ENCODE measurements at regions not wholly inside any gene's neighbourhood (a gene's known extent, or its start where the extent isn't known, plus 50 kb on each side); places are given as distances from the start of the nearest gene placed in this dataset.
"Not testable (repeated sequence)": the region's sequence is repeated elsewhere in the genome, so short reads cannot be mapped to it uniquely, and the experiment has no call there.

DNA sequence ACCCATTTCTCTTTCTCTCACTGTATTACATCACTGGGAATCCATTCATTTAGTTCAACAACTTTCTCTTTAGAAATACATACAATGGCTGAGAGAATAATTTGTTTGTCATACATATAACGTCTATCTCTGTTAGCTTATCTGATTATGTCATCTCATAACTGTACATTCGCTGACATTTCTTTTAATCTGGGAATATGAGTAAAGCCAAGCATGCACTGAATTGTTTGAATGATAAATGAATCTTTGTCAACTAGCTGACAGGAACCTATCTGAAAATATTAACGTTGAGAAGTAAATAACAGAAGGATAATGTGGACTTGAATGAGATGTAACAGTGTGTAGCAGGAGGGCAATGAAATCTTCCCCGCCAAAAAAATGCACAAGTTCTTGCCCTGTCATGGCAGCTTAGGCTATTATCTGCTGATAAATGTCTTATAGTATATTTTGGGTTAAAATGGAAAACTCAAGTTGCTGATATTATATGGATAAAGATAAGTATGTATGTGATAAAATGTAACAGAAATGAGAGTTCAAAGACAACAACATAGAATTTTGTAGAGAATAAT lies 581.2 kb upstream of the ADGRB3 start:
- DNase-seq = no peak

DNA sequence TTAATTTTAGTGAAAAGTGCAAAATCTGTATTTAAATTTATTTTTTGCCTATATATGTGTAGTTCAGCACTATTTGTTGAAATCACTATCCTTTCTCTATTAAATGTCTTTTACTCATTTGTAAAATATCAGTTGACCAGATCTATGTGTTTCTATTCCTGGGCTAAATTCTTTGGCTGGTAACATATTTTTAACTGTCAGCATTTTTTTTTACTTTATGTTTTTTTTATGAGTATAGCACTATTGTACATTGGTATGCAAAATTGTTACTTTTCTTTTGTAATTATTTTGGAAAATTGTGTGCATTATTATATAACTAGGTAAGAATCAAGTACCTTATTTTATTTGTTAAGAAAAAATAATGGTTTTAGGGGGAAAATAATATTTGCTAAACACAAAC lies 582.8 kb upstream of the ADGRB3 start:
- DNase-seq = no peak

- no peak for DNase-seq
These were observed 585.5 kb upstream of the ADGRB3 start for GRCh38 chr6:68049562-68049961.

GRCh38 chr6:68046756-68047155 lies 588.3 kb upstream of the ADGRB3 start:
- DNase-seq = no peak

GRCh38 chr6:68046302-68046701 lies 588.8 kb upstream of the ADGRB3 start:
- DNase-seq = no peak

DNA sequence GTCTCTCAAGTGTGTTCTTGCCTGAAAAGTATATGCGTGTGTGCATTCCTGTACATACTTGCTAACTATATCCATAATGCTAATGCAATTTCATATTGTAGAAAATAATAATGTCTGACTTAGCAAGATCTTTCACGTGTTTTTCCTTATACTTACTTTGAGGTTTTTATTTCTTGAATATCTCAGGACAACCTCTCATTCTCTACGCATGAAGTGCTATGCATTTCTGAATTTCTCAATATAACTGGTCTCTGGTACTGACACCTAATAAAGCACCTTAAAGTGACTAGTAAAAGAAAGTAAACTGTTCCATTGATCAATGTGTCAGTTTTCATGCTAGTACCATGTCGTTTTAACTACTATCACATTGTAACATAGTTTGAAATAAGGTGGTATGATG lies 589.9 kb upstream of the ADGRB3 start:
- DNase-seq = no peak

DNA sequence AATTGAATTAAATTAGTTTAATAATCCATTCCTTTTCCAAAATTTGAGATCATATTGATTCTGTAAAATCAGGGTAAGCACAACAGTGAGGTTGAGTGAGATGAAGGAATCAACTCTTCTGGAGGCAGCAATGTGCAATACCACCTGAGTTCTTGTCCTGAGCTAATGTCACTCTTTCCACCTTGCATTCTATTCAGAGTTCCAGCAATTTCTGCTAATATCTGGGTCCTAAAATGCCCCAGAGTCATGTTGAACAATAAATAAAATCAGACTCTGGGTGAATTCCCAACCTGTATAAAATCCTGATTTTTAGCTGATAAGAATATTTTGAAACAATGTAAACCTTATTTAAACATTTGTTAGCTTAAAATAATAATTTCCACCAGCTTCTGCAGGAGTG lies 590.8 kb upstream of the ADGRB3 start:
- DNase-seq = no peak

- no peak for DNase-seq
These were observed 592.0 kb upstream of the ADGRB3 start for GRCh38 chr6:68043122-68043398.

- DNase-seq = no peak
These were observed 592.6 kb upstream of the ADGRB3 start for GRCh38 chr6:68042339-68043121.

DNA sequence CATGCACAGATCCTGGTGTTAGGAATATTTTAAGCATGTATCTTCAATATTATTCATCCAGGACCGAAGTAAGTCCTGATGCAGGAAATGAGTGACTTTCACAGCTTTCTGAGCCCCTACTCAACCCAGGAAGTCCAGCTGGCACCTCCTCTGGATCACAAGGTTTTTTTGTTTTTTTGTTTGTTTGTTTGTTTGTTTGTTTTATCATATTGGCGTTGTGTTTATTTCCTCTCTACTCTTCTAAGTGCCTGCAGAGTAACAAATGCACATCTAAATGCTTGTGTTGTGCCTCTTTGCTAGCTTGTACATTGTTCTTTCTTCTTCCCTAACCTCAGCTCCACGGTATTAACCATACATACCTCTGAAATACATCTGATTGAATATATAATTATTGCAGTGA lies 594.3 kb upstream of the ADGRB3 start:
- DNase-seq = no peak

DNA sequence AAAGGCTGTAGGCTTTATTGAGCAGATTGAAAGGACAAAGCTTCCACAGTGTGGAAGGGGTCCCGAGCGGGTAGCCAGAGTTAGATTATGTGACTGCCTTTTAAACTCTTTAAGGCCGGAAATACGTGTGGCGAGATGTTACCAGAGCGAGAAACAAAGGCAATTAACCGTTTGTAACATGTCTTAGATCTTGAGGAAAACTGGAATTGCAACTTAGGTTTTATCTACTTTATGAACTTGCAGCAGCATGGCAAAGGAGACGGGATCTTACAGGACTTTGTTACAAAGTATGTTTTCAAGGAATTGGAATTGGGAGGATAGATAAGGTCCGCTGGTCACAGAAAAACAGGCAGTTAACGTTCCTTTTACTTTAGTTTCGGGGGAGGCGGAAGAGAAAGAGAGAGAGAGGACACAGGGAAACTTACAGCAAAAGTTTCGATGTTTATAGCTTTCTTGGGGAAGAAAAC lies 594.7 kb upstream of the ADGRB3 start:
- no peak for DNase-seq

- no peak for DNase-seq
These were observed 595.3 kb upstream of the ADGRB3 start for GRCh38 chr6:68039641-68040311.

DNA sequence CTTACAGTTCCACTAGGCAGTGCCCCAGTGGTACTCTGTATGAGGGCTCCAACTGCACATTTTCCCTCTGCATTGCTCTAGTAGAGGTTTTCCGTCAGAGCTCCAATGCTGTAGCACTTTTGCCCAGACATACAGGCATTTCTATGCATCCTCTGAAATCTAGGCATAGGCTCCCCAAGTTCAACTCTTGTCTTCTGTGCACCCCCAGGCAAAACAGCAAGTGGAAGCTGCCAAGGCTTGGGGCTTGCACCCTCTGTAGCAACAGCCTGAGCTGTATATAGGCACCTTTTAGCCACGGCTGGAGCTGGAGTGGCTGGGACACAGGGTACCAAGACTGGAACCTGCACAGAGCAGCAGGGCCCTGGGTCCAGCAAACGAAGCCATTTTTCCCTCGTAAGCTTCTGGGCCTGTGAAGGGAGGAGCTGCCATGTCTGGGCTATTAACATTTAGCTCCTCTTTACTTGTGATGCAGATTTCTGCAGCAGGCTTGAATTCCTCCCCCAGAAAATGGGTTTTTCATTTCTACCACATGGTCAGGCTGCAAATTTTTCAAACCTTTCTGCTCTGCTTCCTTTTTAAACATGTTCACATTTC lies 596.2 kb upstream of the ADGRB3 start:
- no peak for DNase-seq

DNA sequence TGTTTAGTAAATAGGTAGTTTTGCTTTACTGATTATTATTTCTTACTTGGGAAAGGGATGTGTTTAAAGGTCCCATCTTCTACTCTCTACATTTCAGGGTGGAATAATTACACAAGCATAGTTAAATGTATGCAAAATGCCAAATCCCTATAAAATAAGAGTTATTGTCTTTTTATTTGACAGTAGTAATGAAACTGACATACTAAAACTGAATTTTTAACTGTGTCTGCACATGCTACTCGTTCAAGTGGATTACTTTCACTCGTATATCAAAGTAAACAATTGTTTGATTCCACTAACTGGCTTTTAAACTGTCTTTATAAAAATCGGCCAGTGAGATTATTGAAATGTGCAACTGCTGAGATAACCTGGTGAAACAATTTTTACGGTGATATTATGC lies 602.9 kb upstream of the ADGRB3 start:
- DNase-seq = no peak

- DNase-seq = no peak
These were observed 604.0 kb upstream of the ADGRB3 start for GRCh38 chr6:68031054-68031453.

- DNase-seq = no peak
These were observed 608.6 kb upstream of the ADGRB3 start for GRCh38 chr6:68026483-68026882.

DNA sequence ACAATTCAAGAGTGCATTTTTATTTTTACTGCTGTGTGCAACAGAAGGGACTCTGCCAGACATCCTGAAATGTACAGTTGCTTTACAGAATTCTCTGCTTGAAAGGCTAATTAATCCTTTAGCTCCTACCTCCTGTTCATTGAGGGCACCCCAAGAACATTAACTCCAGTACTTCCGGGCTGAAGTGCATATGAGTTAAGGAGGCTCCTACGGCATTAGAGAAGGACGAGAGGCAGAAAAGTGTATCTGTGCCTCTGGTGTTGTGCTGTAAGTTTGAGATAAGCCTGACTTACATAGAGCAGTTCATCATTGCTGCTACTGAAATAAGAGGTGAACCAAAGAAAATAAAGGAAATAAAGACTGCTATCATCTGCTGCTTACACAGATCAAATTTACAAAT lies 609.3 kb upstream of the ADGRB3 start:
- no peak for DNase-seq

GRCh38 chr6:68024570-68025269 lies 610.4 kb upstream of the ADGRB3 start:
- no peak for DNase-seq

DNA sequence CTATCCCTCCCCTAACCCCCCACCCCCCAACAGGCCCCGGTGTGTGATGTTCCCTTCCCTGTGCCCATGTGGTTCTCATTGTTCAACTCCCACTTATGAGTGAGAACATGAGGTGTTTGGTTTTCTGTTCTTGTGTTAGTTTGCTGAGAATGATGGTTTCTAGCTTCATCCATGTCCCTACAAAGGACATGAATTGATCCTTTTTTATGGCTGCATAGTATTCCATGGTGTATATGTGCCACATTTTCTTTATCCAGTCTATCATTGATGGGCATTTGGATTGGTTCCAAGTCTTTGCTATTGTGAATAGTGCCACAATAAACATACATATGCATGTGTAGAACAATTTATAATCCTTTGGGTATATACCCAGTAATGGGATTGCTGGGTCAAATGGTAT lies 612.1 kb upstream of the ADGRB3 start:
- DNase-seq = not testable (repeated sequence)

GRCh38 chr6:68013780-68014515 lies 621.1 kb upstream of the ADGRB3 start:
- no peak for DNase-seq

DNA sequence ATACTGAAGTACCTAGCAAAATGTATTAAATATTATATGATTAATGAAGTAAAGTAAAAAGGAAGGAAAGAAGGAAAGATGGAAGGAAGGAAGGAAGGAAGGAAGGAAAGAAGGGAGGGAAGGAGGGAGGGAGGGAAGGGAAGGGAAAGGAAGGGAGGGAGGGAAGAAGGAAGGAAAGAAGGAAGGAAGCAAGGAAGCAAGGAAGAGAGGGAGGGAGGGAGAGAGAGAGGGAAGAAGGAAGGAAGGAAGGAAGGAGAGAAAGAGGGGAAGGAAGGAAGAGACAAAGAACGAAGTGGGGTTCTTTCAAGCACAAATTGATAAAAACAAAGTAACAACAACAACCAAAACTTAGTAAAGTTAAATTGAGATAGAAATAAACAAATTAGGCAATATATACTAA lies 622.3 kb upstream of the ADGRB3 start:
- DNase-seq = no peak

GRCh38 chr6:68010936-68011335 lies 624.1 kb upstream of the ADGRB3 start:
- no peak for DNase-seq

GRCh38 chr6:68008445-68008844 lies 626.6 kb upstream of the ADGRB3 start:
- DNase-seq = no peak
